GM23338 (cell line): ENCODE measurements at regions not wholly inside any gene's neighbourhood (a gene's known extent, or its start where the extent isn't known, plus 50 kb on each side); places are given as distances from the start of the nearest gene placed in this dataset.

ENCODE experiments used
- ATAC-seq: fragments of 200-7000 bp; cut with Tn5 transposase; 3 replicates; pipeline ENCODE4 v1.9.1; 2020
- DNase-seq: peaks from one replicate; pipeline ENCODE4 v3.0.0-alpha.2; 2015; ENCODE audit warnings: low spot score
- H2AFZ ChIP-seq: fragments of 200-600 bp; sonication (generic); 2 replicates; pipeline ENCODE4 v1.8.0; 2016; ENCODE audit warnings: antibody characterized with exemption, mild to moderate bottlenecking, moderate library complexity
- H3F3A ChIP-seq: fragments of 200-600 bp; sonication (generic); replicated peaks from 2 replicates; pipeline ENCODE4 v1.8.0; 2017; ENCODE audit warnings: antibody characterized with exemption, mixed run types, low read depth
- H3K27ac ChIP-seq: fragments of 200-600 bp; sonication (generic); 2 replicates; pipeline ENCODE4 v1.6.1; 2016; ENCODE audit warnings: low read depth
- H3K27me3 ChIP-seq: fragments of 200-600 bp; sonication (generic); 2 replicates; pipeline ENCODE4 v1.8.0; 2016; ENCODE audit warnings: mild to moderate bottlenecking, mixed run types, moderate library complexity; ENCODE audit not compliant: insufficient read depth
- H3K36me3 ChIP-seq: fragments of 200-600 bp; sonication (generic); 2 replicates; pipeline ENCODE4 v1.8.0; 2016; ENCODE audit warnings: mild to moderate bottlenecking; ENCODE audit not compliant: insufficient read depth
- H3K4me1 ChIP-seq: fragments of 200-600 bp; sonication (generic); 2 replicates; pipeline ENCODE4 v1.8.0; 2016; ENCODE audit warnings: mild to moderate bottlenecking, moderate library complexity; ENCODE audit not compliant: insufficient read depth
- H3K4me2 ChIP-seq: fragments of 200-600 bp; sonication (generic); 2 replicates; pipeline ENCODE4 v1.7.1; 2017; ENCODE audit warnings: mixed run types
- H3K4me3 ChIP-seq: fragments of 200-600 bp; sonication (generic); 2 replicates; pipeline ENCODE4 v1.6.1; 2016; ENCODE audit warnings: mixed run types
- H3K79me2 ChIP-seq: fragments of 200-600 bp; sonication (generic); replicated peaks from 2 replicates; pipeline ENCODE4 v1.8.0; 2017; ENCODE audit warnings: mild to moderate bottlenecking; ENCODE audit not compliant: insufficient read depth
- H3K9me2 ChIP-seq: fragments of 200-600 bp; sonication (generic); 2 replicates; pipeline ENCODE4 v1.8.0; 2017; ENCODE audit not compliant: insufficient read depth
- H4K20me1 ChIP-seq: fragments of 200-600 bp; sonication (generic); replicated peaks from 2 replicates; pipeline ENCODE4 v1.8.0; 2017; ENCODE audit warnings: mild to moderate bottlenecking; ENCODE audit not compliant: insufficient read depth
- H3K27ac Mint-ChIP-seq: 2 replicates; pipeline ENCODE4 v1.8.0; 2020; ENCODE audit warnings: inconsistent platforms, mild to moderate bottlenecking, moderate library complexity, mixed read lengths
- H3K27me3 Mint-ChIP-seq: 3 replicates; pipeline ENCODE4 v1.8.0; 2022; ENCODE audit warnings: low read depth, mild to moderate bottlenecking, moderate library complexity, mixed read lengths, inconsistent platforms; ENCODE audit not compliant: insufficient read depth, poor library complexity
- H3K36me3 Mint-ChIP-seq: 3 replicates; pipeline ENCODE4 v1.8.0; 2021; ENCODE audit warnings: low read depth, mild to moderate bottlenecking, inconsistent platforms, moderate library complexity, mixed read lengths
- H3K4me1 Mint-ChIP-seq: 3 replicates; pipeline ENCODE4 v1.8.0; 2020; ENCODE audit warnings: mild to moderate bottlenecking, inconsistent platforms, mixed read lengths
- H3K4me3 Mint-ChIP-seq: 3 replicates; pipeline ENCODE4 v1.8.0; 2021; ENCODE audit warnings: moderate library complexity, mild to moderate bottlenecking, inconsistent platforms, mixed read lengths
- H3K9me3 Mint-ChIP-seq: 3 replicates; pipeline ENCODE4 v1.8.0; 2020; ENCODE audit warnings: moderate library complexity, mild to moderate bottlenecking, inconsistent platforms, mixed read lengths
- CREB1 ChIP-seq: fragments of 250-450 bp; sonication (Bioruptor Pico); IDR thresholded peaks from 2 replicates; pipeline ENCODE4 v1.5.0; 2020; ENCODE audit warnings: low read depth, mild to moderate bottlenecking, moderate library complexity
- CTCF ChIP-seq, 2 experiments: fragments of 200-600 bp in 1 of 2; sonication (generic) in 1 of 2; conservative IDR thresholded peaks; 2 replicates each; pipeline versions ENCODE4 v1.5.1 to v1.6.1; 2016 to 2017; ENCODE audit warnings: antibody characterized with exemption in 2 of 2, low read depth in 2 of 2, mild to moderate bottlenecking in 2 of 2, moderate library complexity in 1 of 2
- ETS1 ChIP-seq: IDR thresholded peaks from 2 replicates; pipeline ENCODE4 v1.6.1; 2016; ENCODE audit warnings: antibody characterized with exemption
- EZH2 ChIP-seq: fragments of 200-600 bp; sonication (generic); IDR thresholded peaks from one replicate; pipeline ENCODE4 v1.8.0; 2017; ENCODE audit warnings: antibody characterized with exemption, mild to moderate bottlenecking, low read depth; ENCODE audit not compliant: unreplicated experiment
- NANOG ChIP-seq: IDR thresholded peaks from 2 replicates; pipeline ENCODE4 v1.6.1; 2016; ENCODE audit warnings: antibody characterized with exemption, borderline replicate concordance
- POLR2AphosphoS5 ChIP-seq: IDR thresholded peaks from 2 replicates; pipeline ENCODE4 v1.6.1; 2016; ENCODE audit warnings: antibody characterized with exemption, low read depth
- REST ChIP-seq: IDR thresholded peaks from one replicate; pipeline ENCODE4 v1.6.1; 2018; ENCODE audit warnings: antibody characterized with exemption; ENCODE audit not compliant: unreplicated experiment
- STAT1 ChIP-seq: IDR thresholded peaks from one replicate; pipeline ENCODE4 v1.6.1; 2016; ENCODE audit warnings: antibody characterized with exemption; ENCODE audit not compliant: unreplicated experiment
- ZNF331 ChIP-seq: fragments of 250-450 bp; sonication (Bioruptor Pico); IDR thresholded peaks from 2 replicates; pipeline ENCODE4 v1.5.0; 2020; ENCODE audit warnings: low read depth, mild to moderate bottlenecking, moderate library complexity

GRCh38 chr18:46406539-46406932 lies 250.5 kb downstream of the LOXHD1 start:
- H3K4me2 ChIP-seq: no peak overlapping the region

GRCh38 chr18:46407486-46408166 lies 249.4 kb downstream of the LOXHD1 start:
- ATAC-seq (no peak), DNase-seq (no peak)
- Histone ChIP-seq H3K4me3 (no peak overlapping the region), H3K27ac (no peak overlapping the region), H3K9me2 (no peaks in the 10 kb centered on the region), H4K20me1 (no peaks in the 10 kb centered on the region), H2AFZ (no peak overlapping the region), H3K79me2 (no peaks in the 10 kb centered on the region), H3K4me2 (no peak overlapping the region), H3K27me3 (no peaks in the 10 kb centered on the region), H3F3A (no peaks in the 10 kb centered on the region), H3K4me1 (peaks cover 17% of the 10 kb centered on the region), H3K36me3 (no peaks in the 10 kb centered on the region)
- no peaks in the 10 kb centered on the region for H3K36me3 Mint-ChIP-seq
- peaks cover 32% of the 10 kb centered on the region for H3K4me1 Mint-ChIP-seq
- H3K27me3 Mint-ChIP-seq: peaks cover 4% of the 10 kb centered on the region
- no peak overlapping the region for H3K27ac Mint-ChIP-seq
- no peaks in the 10 kb centered on the region for H3K9me3 Mint-ChIP-seq
- no peak overlapping the region for H3K4me3 Mint-ChIP-seq
- no peak for TF ChIP-seq CREB1 (CRISPR knock-in tag)
- TF ChIP-seq NANOG: no peak
- no peak for TF ChIP-seq ZNF331 (CRISPR knock-in tag)
- TF ChIP-seq REST: no peak
- no peak for TF ChIP-seq POLR2AphosphoS5
- TF ChIP-seq CTCF (conservative IDR thresholded peaks at IDR 0.05; ENCODE audit: low read depth in 2 of 2): no peak

More at GRCh38 chr18:46406539-46406932, 250.5 kb downstream of the LOXHD1 start:
- Mint-ChIP-seq H3K4me3 (no peak overlapping the region), H3K36me3 (no peaks in the 10 kb centered on the region), H3K9me3 (no peaks in the 10 kb centered on the region), H3K4me1 (peaks cover 21% of the 10 kb centered on the region), H3K27ac (no peak overlapping the region), H3K27me3 (peaks cover 4% of the 10 kb centered on the region)
- Histone ChIP-seq H3K9me2 (no peaks in the 10 kb centered on the region), H3K4me3 (no peak overlapping the region), H3K36me3 (no peaks in the 10 kb centered on the region), H3K4me1 (peaks cover 6% of the 10 kb centered on the region), H4K20me1 (no peaks in the 10 kb centered on the region), H3F3A (no peaks in the 10 kb centered on the region), H3K79me2 (no peaks in the 10 kb centered on the region), H3K27ac (no peak overlapping the region), H3K27me3 (no peaks in the 10 kb centered on the region), H2AFZ (no peak overlapping the region)
- TF ChIP-seq ETS1: no peak
- TF ChIP-seq POLR2AphosphoS5: no peak
- TF ChIP-seq ZNF331 (CRISPR knock-in tag): no peak
- no peak for TF ChIP-seq EZH2
- no peak for TF ChIP-seq CTCF (conservative IDR thresholded peaks at IDR 0.05; ENCODE audit: low read depth in 2 of 2)
- TF ChIP-seq NANOG: no peak
- no peak for TF ChIP-seq STAT1
- no peak for TF ChIP-seq CREB1 (CRISPR knock-in tag)
- ATAC-seq: no peak
- no peak for DNase-seq
